HUES6 (cell line): ENCODE measurements at regions not wholly inside any gene's neighbourhood (a gene's known extent, or its start where the extent isn't known, plus 50 kb on each side); places are given as distances from the start of the nearest gene placed in this dataset.

Experiments used
- H3K27ac ChIP-seq: 2 replicates; pipeline ENCODE4 v1.7.0; 2013; ENCODE audit warnings: low read depth, mild to moderate bottlenecking, low read length, inconsistent platforms
- H3K27me3 ChIP-seq: 2 replicates; pipeline ENCODE4 v1.6.1; 2013; ENCODE audit warnings: low read length; ENCODE audit not compliant: control insufficient read depth, insufficient read depth
- H3K36me3 ChIP-seq: 2 replicates; pipeline ENCODE4 v1.6.1; 2013; ENCODE audit warnings: low read length; ENCODE audit not compliant: control insufficient read depth, insufficient read depth
- H3K4me1 ChIP-seq: 2 replicates; pipeline ENCODE4 v1.6.1; 2013; ENCODE audit warnings: low read length; ENCODE audit not compliant: control insufficient read depth, insufficient read depth
- H3K4me3 ChIP-seq: 2 replicates; pipeline ENCODE4 v1.5.1; 2013; ENCODE audit warnings: low read depth, low read length
- H3K9ac ChIP-seq: one replicate; pipeline ENCODE4 v1.6.1; 2013; ENCODE audit warnings: mild to moderate bottlenecking, low read length
- H3K9me3 ChIP-seq: 2 replicates; pipeline ENCODE4 v1.6.1; 2013; ENCODE audit warnings: low read depth, low read length; ENCODE audit not compliant: control insufficient read depth, insufficient read depth

- Histone ChIP-seq H3K4me1 (no peaks in the 10 kb centered on the region), H3K27me3 (no peaks in the 10 kb centered on the region), H3K36me3 (no peaks in the 10 kb centered on the region), H3K27ac (no peak overlapping the region), H3K4me3 (no peak overlapping the region), H3K9me3 (0 out of 2 replicates have a peak, but pooled peaks cover 8% of the 10 kb centered on the region), H3K9ac (no peak overlapping the region)
These were observed 875.4 kb upstream of the SLC10A2 start for GRCh38 chr13:103941506-103942140.

GRCh38 chr13:103935117-103935516 lies 868.9 kb upstream of the SLC10A2 start:
- Histone ChIP-seq H3K36me3 (no peaks in the 10 kb centered on the region), H3K4me3 (no peak overlapping the region)

GRCh38 chr13:103931885-103932284 lies 865.7 kb upstream of the SLC10A2 start:
- H3K4me3 ChIP-seq = no peak overlapping the region
- H3K36me3 ChIP-seq = no peaks in the 10 kb centered on the region
- no peak overlapping the region for H3K27ac ChIP-seq
- H3K27me3 ChIP-seq = no peaks in the 10 kb centered on the region
- H3K9me3 ChIP-seq = peaks cover 4% of the 10 kb centered on the region; the same call in 1 of the 2 replicates
- no peaks in the 10 kb centered on the region for H3K4me1 ChIP-seq
- H3K9ac ChIP-seq = no peak overlapping the region

More at GRCh38 chr13:103935117-103935516, 868.9 kb upstream of the SLC10A2 start:
- no peaks in the 10 kb centered on the region for H3K27me3 ChIP-seq
- H3K4me1 ChIP-seq = no peaks in the 10 kb centered on the region
- peaks cover 10% of the 10 kb centered on the region; the same call in 1 of the 2 replicates for H3K9me3 ChIP-seq
- no peak overlapping the region for H3K27ac ChIP-seq
- H3K9ac ChIP-seq = no peak overlapping the region

GRCh38 chr13:103931331-103931845 lies 865.2 kb upstream of the SLC10A2 start:
- Histone ChIP-seq H3K9me3 (peaks cover 4% of the 10 kb centered on the region; the same call in 1 of the 2 replicates), H3K4me1 (no peaks in the 10 kb centered on the region), H3K36me3 (no peaks in the 10 kb centered on the region), H3K27ac (no peak overlapping the region), H3K4me3 (no peak overlapping the region), H3K27me3 (no peaks in the 10 kb centered on the region), H3K9ac (no peak overlapping the region)

GRCh38 chr13:103926118-103926517 lies 859.9 kb upstream of the SLC10A2 start:
- H3K4me1 ChIP-seq = no peaks in the 10 kb centered on the region; the same call in 1 of the 2 replicates
- no peaks in the 10 kb centered on the region for H3K9me3 ChIP-seq
- H3K4me3 ChIP-seq = no peak overlapping the region

GRCh38 chr13:103908911-103909310 lies 842.7 kb upstream of the SLC10A2 start:
- H3K4me3 ChIP-seq = no peak overlapping the region
- no peak overlapping the region for H3K9ac ChIP-seq
- no peaks in the 10 kb centered on the region for H3K9me3 ChIP-seq
- H3K27me3 ChIP-seq = no peaks in the 10 kb centered on the region
- H3K27ac ChIP-seq = no peak overlapping the region
- H3K4me1 ChIP-seq = no peaks in the 10 kb centered on the region
- H3K36me3 ChIP-seq = no peaks in the 10 kb centered on the region

More at GRCh38 chr13:103926118-103926517, 859.9 kb upstream of the SLC10A2 start:
- Histone ChIP-seq H3K36me3 (no peaks in the 10 kb centered on the region), H3K27ac (no peak overlapping the region), H3K9ac (no peak overlapping the region), H3K27me3 (no peaks in the 10 kb centered on the region)

- Histone ChIP-seq H3K9ac (no peak overlapping the region), H3K27me3 (no peaks in the 10 kb centered on the region), H3K4me3 (no peak overlapping the region), H3K36me3 (no peaks in the 10 kb centered on the region), H3K27ac (no peak overlapping the region), H3K4me1 (no peaks in the 10 kb centered on the region), H3K9me3 (no peaks in the 10 kb centered on the region)
These were observed 842.1 kb upstream of the SLC10A2 start for GRCh38 chr13:103908274-103908673.

- H3K27ac ChIP-seq = no peak overlapping the region
These were observed 837.6 kb upstream of the SLC10A2 start for GRCh38 chr13:103903790-103904189.

GRCh38 chr13:103898481-103898880 lies 832.3 kb upstream of the SLC10A2 start:
- Histone ChIP-seq H3K4me1 (no peaks in the 10 kb centered on the region), H3K27ac (no peak overlapping the region), H3K36me3 (no peaks in the 10 kb centered on the region), H3K27me3 (no peaks in the 10 kb centered on the region), H3K9ac (no peak overlapping the region), H3K9me3 (no peaks in the 10 kb centered on the region), H3K4me3 (no peak overlapping the region)

More at GRCh38 chr13:103903790-103904189, 837.6 kb upstream of the SLC10A2 start:
- Histone ChIP-seq H3K27me3 (no peaks in the 10 kb centered on the region), H3K4me1 (no peaks in the 10 kb centered on the region), H3K9ac (no peak overlapping the region), H3K4me3 (no peak overlapping the region), H3K36me3 (no peaks in the 10 kb centered on the region), H3K9me3 (no peaks in the 10 kb centered on the region)

GRCh38 chr13:103895835-103896531 lies 829.8 kb upstream of the SLC10A2 start:
- Histone ChIP-seq H3K9ac (no peak overlapping the region), H3K4me3 (no peak overlapping the region), H3K4me1 (no peaks in the 10 kb centered on the region), H3K27me3 (no peaks in the 10 kb centered on the region), H3K36me3 (no peaks in the 10 kb centered on the region), H3K27ac (no peak overlapping the region), H3K9me3 (no peaks in the 10 kb centered on the region)

GRCh38 chr13:103894626-103895025 lies 828.4 kb upstream of the SLC10A2 start:
- Histone ChIP-seq H3K4me3 (no peak overlapping the region), H3K36me3 (no peaks in the 10 kb centered on the region), H3K9ac (no peak overlapping the region), H3K27ac (no peak overlapping the region), H3K27me3 (no peaks in the 10 kb centered on the region), H3K4me1 (no peaks in the 10 kb centered on the region), H3K9me3 (no peaks in the 10 kb centered on the region)
